GF-D8 (cell line): ENCODE measurements at regions not wholly inside any gene's neighbourhood (a gene's known extent, or its start where the extent isn't known, plus 50 kb on each side); places are given as distances from the start of the nearest gene placed in this dataset.
"Not testable (repeated sequence)": the region's sequence is repeated elsewhere in the genome, so short reads cannot be mapped to it uniquely, and the experiment has no call there.

Experiments
- DNase-seq: peaks from one replicate; lab custom pipeline; 2025; lab: John Stamatoyannopoulos, UW

- DNase-seq, result no peak
Observed at GRCh38 chr6:20341096-20341495, 60.6 kb upstream of the E2F3 start.

- DNase-seq, result no peak
Observed at GRCh38 chr6:20341564-20341963, 60.1 kb upstream of the E2F3 start.

GRCh38 chr6:20346948-20347347 is 54.7 kb upstream of the E2F3 start:
- not testable (repeated sequence) for DNase-seq

- DNase-seq, result no peak
Observed at GRCh38 chr6:20348041-20348440, 53.6 kb upstream of the E2F3 start.

GRCh38 chr6:20349225-20349624 is 52.5 kb upstream of the E2F3 start:
- no peak for DNase-seq

GRCh38 chr6:20350215-20350614 is 51.5 kb upstream of the E2F3 start:
- DNase-seq, result no peak

GRCh38 chr6:20351534-20351933 is 50.1 kb upstream of the E2F3 start:
- no peak for DNase-seq
